ENCODE measurements at regions not wholly inside any gene's neighbourhood (a gene's known extent, or its start where the extent isn't known, plus 50 kb on each side); places are given as distances from the start of the nearest gene placed in this dataset.

DNA sequence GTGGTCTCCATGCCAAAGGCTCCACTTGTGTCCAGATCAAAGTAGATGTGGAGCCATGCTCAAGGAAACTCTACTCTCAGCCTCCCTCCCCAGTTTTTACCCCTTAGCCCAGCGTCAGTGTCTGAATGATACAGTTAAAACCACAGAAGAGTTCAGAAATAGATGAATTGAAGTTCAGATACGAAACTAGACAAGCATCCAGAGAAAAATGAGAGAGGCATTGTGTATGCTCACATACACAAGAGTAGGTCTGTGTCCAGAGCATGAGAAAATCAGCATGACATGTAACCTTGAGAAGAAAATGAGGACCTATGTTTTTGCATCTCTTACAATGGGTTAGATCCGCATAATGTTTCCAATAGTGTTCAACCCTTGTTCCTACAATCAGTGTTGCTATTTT, 612.8 kb upstream of the PKDCC start:
- 70 to 93% (median 85%) methylated on average over 3 of the region's 3 CpGs for WGBS, 3 donors
- no peak overlapping the region for H3K27ac ChIP-seq (ENCODE audit: low read depth, low read length)

DNA sequence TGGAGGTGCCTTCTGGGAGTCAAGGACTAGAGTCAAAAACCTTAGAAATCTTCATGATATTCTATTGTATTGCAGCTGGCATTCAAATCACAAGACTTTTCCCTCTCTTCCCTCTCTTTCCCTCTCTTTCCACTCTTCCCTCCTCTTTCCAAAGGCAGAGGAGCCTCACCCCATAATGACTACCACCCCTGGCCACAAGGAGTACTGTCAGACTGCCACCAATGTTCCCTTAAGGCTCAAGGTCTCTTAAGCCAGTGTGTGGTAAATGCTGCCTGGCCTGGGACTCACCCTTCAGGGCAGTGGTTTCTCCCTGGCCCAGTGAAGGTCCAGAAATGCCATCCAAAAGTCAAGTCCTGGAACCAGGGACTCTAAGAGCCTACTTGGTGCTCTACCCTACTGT, 605.9 kb upstream of the PKDCC start:
- no peak overlapping the region for H3K27ac ChIP-seq (ENCODE audit: low read depth, low read length)

DNA sequence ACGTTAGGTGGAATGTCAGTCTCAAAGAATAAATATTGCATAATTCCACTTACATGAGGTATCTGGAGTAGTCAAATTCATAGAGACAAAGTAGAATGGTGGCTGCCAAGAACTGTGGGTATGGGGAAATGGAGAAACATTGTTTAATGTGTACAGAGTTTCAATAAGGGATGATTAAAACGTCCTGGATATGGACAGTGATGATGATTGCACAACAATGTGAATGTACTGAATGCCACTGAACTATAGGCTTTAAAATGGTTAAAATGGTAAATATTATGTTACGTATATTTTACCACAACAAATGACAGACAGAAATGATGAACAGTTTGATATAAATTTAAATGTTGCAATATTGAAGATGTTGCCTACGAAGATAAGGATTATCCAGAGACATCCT, 602.0 kb upstream of the PKDCC start:
- no peak overlapping the region for H3K27ac ChIP-seq (ENCODE audit: low read depth, low read length)
- WGBS, 3 donors, result 55 to 85% (median 81%) methylated on average over 4 of the region's 4 CpGs

DNA sequence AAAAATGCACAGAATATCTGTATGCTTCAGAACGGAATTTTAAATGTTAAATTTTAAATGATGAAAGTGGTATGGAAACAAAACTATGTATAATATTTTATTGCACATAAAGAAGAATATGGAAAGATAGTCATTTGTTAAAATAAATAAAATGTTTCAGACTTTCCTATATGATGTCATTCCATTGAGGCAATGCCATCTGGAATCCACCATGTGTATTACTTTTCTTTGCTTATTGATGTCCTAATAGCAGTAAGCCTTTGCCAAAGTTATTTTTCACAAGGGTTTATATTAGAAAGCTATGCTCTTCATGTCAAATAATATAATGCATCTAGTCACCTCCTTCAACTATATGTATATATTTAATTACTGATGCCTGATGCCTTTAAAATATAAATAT, 601.6 kb upstream of the PKDCC start:
- 48 to 88% (median 77%) methylated on average over 1 of the region's 1 CpG for WGBS, 3 donors
- no peak overlapping the region for H3K27ac ChIP-seq (ENCODE audit: low read depth, low read length)

DNA sequence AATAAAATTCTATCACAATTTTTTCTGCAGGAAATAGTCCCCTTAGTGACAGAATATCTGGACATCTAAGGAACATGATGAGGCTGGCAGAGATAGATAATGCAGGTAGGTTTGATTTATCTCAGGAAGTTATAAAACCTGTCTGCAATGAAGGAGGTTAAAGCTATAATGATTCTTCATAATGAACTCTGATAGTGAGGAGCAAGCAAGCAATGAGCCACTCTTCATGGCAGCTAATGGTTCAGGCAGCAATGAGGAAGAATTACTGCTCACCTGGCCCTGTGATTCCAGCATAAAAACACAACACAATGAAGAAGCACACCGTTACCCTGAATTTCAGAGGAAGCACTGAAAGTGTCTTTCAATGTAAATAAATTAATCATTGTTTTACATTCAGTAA, 599.6 kb upstream of the PKDCC start:
- no peak overlapping the region for H3K27ac ChIP-seq (ENCODE audit: low read depth, low read length)
- WGBS, 3 donors, result 69 to 78% (median 77%) methylated on average over 1 of the region's 1 CpG

DNA sequence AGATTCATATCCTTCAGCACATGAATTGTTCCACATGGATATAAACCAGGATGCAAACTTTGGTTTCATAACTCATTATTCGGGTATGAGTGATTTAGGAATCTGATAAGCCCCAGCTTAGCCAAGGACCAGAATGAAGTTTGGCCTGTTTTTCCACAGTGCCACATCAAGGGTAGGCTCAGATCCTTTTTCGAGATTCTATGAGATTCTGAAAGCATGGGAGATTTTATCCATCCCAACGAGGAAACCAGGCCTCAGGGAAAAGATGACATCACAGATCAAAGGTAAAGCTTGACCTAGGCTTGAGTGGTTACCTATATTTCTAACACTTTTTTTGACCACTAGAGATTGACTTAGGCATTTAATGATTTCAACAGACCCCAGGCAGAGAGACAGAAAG, 590.8 kb upstream of the PKDCC start:
- 73 to 94% (median 89%) methylated on average over 3 of the region's 3 CpGs for WGBS, 3 donors
- H3K27ac ChIP-seq (ENCODE audit: low read depth, low read length), result no peak overlapping the region

DNA sequence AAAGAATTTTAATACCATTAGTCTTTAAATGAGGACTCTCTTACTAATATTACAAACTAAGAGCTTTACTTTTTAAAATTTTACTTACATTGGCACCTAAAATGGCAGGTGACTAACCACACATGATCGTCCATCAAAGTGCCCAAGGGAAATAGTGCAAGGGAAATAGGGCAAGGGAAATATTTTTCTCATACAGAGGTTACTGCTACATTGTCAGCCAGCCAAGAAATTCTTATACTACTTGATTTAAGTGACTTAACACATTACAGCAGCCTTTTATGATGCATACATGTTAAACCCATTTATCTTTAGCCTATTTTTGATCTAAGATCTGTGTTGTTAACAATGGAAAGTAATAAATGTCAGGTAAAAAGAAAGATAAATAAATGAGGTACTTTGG, 587.2 kb upstream of the PKDCC start:
- WGBS, 3 donors, result 25 to 36% (median 32%) methylated on average over 1 of the region's 1 CpG
- no peak overlapping the region for H3K27ac ChIP-seq (ENCODE audit: low read depth, low read length)

DNA sequence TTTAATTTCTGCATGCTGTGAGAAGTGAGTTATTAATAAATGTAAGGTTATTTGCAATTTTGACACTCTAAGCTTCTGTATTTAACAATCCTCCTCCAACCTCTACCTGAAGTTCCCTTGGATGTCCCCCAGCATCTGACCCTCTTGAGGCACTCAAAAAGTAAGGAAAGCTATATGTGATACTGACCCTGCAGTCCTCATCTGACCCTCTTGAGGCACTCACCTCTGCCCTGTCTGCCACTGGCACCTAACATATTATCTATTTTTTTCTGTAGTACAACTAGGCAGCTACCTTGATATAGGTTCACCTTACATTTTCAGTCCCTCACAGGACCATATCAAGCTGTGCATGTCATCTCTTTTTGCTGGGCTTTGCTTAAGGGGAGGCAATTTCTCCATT, 583.4 kb upstream of the PKDCC start:
- no peak overlapping the region for H3K27ac ChIP-seq (ENCODE audit: low read depth, low read length)

DNA sequence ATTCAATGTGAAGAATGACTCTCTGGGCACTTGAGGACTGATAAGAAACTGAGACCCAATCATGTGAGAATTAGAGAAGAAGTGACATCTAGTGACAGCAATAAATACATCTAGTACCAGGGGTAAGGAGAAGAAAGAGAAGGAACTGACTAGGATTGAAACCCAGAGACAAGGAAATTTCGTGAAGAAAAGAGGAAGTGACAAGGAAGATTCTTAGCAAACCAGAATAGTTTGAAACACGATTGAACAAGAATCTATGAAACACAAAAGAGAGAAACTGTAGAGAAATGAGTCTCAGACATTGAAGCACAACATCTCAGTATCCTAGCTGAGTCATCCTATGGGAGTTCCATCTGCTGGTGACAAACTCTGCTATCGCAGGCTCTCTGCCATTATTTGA, 571.9 kb upstream of the PKDCC start:
- WGBS, 3 donors, result 48 to 60% (median 56%) methylated on average over 3 of the region's 3 CpGs

DNA sequence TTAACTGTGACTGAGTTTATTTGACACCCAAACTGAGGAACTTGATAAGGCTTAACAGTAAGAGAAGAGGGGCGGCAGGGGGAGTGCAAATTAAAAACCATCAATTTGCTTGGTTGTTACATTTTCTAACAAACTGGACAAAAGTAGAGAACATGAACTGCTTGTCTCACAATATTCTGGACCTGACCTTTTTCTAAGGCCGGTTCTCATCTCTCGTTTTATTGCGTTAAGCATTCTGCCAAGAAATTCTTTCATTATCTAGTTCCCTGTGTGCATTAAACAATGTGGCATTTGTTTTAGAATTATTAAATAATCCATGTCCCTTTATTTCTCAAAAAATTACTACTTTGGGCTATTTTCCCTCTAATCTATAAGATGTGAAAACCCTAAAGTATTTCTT, 565.2 kb upstream of the PKDCC start:
- WGBS, 3 donors, result 45 to 69% (median 47%) methylated on average over 4 of the region's 4 CpGs

More for the DNA sequence above, 571.9 kb upstream of the PKDCC start:
- H3K27ac ChIP-seq (ENCODE audit: low read depth, low read length), result no peak overlapping the region

DNA sequence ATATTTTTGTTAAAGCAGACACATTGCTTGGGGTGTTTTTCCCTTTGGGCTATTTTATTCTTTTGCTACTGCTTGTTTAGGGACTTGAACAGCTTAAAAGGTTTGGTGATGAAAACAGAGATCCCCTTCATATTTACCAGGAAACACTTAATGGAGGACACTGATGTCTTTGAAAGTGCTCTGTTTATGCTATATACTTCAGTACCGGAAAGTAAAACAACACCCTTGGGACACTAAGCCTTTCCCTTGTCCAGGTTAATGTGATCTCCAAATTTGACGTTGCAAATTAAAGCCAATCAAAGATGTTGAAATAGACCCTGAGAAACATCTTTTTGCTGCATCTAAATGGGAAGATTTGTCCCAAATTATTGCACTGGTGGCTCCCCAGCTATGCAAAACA, 564.6 kb upstream of the PKDCC start:
- no peak overlapping the region for H3K27ac ChIP-seq (ENCODE audit: low read depth, low read length)
- WGBS, 3 donors, result 40 to 62% (median 59%) methylated on average over 2 of the region's 2 CpGs

More for the DNA sequence above, 565.2 kb upstream of the PKDCC start:
- H3K27ac ChIP-seq (ENCODE audit: low read depth, low read length), result no peak overlapping the region

DNA sequence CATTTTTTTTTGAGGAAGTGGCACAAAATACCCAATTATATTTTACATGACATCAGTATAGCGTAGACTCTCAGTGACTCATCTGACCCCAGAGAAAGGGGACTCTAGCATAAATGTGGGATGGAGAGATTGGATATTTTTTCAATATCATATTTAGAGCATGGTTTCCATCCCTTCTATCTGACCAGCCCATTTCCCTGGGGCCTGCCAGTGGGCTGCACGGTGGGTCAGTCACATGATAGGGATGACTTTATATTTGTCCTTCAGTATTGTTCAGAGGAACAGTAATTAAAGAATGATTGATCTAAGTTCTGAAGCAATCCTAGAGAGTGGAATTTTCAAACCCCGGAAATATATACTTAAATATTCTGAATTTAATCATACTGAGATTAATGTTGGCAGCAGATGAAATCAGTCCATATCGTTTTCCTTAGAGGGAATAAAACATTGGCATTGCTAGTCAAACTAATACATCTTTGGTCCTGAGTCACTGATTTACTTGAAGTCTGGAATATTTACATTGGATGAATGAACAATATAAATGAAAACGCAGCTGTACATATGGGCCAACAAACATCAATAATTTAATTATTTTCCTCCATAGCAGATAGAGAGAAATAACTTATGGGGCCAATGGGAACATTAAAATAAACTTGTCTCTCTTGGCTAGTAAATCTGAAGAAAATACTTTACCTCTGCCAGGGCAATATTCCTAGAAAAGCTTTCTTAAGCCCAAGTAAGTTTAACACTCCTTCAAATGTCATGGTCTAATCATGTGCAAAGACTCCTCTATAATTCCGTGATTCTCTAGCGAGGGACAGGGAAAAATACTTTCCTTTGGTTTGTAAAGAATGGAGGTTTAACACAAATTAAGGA, 563.6 kb upstream of the PKDCC start:
- H3K27ac ChIP-seq (ENCODE audit: low read depth, low read length), result no peak overlapping the region
- WGBS, 3 donors, result 59 to 77% (median 62%) methylated on average over 7 of the region's 7 CpGs

DNA sequence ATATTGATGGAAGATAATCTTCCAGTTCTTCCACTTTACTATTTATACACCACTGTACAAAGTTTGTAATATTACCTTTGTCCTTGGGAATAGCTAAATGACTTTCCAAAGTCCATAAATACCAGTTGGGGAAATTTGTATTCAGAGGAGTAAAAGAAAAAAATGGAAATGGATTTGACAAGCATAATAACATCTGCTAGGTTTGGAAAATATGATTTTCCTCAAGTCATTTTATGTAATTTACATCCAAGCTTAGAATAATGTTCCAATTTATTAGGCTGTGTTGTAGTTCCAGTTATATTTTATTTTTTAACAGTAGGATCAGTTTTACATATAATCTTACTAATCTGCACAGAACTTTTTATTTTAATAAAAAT, 563.0 kb upstream of the PKDCC start:
- no peak overlapping the region for H3K27ac ChIP-seq (ENCODE audit: low read depth, low read length)

DNA sequence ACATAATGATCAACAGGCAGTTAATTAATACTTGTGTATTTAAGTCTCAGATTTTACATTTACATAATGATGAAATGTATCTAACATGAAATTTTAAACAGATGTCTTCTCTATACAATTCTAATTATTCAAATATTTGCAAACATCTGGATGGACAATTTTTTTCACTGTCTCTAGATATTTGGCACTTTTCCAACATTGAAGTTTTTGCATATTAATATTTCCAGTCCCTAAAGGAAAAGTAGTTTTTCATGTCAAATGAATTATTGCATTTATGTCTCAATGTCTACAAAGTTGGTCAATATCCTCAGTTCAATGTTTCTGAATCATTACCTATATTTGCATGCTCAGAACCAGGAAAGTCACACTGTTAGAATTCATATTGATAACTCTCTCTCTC, 560.9 kb upstream of the PKDCC start:
- no peak overlapping the region for H3K27ac ChIP-seq (ENCODE audit: low read depth, low read length)

DNA sequence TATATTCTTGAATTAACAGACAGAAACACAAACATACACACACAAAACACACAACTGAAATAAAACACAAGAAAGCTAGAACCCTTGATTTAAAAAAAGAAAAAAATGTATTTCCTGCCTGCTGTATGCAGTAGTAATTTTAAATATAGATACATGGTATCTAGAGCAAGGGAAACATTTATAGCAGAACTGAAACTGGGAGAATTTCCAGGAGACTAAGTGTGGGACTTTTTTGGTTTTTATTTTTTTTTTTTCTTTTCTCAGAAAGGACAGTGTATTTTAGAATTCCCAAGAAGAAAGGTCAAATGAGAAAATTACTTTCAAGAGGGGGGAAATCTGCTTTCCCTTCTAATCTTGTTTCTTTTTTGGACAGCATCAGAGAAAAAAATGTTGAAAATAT, 558.9 kb upstream of the PKDCC start:
- H3K27ac ChIP-seq (ENCODE audit: low read depth, low read length), result no peak overlapping the region

DNA sequence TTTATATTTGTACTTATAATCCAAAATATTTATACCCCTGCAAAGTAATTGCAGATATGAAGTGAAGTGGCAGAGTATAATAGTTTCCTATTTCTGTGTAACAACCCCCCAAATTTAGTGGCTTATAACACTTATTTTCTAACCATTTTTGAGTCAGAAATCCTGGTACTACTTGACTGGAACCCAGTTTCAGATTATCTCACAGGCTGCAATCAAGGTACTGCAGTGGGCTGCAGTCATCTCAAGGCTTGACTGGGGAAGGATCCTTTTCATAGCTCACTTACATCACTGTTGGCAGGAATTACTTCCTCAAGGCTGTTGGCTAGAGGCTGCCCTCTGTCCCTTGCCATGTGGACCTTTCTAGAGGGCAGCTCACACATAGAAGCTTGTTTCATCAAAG, 558.2 kb upstream of the PKDCC start:
- no peak overlapping the region for H3K27ac ChIP-seq (ENCODE audit: low read depth, low read length)

DNA sequence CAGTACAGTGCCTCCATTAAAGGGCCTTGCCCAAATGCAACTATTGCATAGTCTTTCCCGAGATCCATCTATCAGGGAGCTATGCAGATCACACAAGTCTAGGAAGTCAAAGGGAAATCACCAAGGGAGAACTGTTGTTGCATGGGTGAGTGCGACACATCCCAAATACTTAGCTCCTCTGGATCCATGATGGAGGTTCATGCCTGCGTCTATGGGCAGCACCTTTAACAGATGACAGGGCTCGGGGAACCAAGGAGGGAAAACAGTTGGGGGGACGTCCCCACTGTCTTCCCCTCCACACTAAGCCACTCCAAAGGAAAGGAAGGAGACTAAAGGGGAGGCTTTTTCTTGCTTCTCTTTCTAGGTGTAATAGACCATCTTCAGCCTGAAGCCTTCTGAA, 552.8 kb upstream of the PKDCC start:
- H3K27ac ChIP-seq (ENCODE audit: low read depth, low read length), result no peak overlapping the region
- 67 to 88% (median 78%) methylated on average over 5 of the region's 5 CpGs for WGBS, 3 donors

DNA sequence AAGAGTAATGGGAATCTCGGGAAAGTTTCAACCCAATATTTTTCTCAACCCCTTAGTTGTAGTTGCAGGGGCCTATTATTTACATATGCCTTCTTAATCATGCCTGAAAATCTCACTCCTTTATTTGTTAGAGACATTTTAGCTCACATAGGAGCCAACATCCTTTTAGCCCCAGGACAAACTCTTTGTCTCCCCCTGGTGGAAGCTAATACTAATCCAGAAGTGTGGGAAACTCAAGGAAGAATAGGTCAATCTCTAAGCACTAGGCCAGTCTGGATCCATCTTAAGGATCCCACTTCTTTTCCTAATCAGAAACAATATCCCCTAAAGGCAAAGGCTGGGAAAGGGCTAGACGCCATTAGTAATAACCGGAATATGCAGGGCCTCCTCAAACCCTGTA, 550.9 kb upstream of the PKDCC start:
- no peak overlapping the region for H3K27ac ChIP-seq (ENCODE audit: low read depth, low read length)
- WGBS, 3 donors, result 87 to 97% (median 92%) methylated on average over 3 of the region's 3 CpGs

DNA sequence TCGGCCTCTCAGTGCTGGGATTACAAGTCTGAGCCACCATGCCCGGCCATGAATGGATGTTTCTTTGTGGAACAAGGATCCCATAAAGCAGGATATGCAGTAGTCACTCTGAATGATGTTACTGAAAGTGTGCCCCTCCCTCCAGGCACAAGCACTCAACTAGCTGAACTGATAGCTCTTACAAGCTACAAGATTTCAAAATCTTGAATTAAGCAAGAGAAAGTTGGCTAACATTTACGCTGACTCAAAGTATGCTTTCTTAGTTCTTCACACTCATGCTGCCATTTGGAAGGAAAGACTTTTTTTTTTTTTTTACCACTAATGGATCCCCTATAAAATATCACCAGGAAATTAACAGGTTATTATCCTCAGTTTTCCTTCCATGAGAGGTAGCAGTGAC, 549.0 kb upstream of the PKDCC start:
- no peak overlapping the region for H3K27ac ChIP-seq (ENCODE audit: low read depth, low read length)
- 73 to 81% (median 75%) methylated on average over 3 of the region's 3 CpGs for WGBS, 3 donors

DNA sequence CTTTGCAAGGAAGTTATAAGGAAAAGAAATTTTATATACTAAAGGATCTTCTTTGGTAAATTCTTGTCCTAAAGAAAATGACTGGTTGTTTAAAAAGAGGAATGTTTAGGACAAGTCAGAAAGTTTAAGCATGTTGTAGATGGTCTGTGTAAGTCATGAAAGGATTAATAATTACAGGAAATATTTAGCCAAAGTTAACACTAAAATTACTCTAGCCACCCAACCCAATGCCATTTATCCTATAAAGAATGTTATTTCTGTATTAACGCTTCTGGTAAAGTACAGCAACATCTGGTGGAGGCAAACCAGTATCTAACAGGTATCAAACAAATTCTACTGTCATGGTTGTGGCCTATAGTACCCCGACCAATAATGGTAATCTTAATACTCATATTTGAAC, 546.9 kb upstream of the PKDCC start:
- no peak overlapping the region for H3K27ac ChIP-seq (ENCODE audit: low read depth, low read length)
- 70 to 92% (median 87%) methylated on average over 2 of the region's 2 CpGs for WGBS, 3 donors

DNA sequence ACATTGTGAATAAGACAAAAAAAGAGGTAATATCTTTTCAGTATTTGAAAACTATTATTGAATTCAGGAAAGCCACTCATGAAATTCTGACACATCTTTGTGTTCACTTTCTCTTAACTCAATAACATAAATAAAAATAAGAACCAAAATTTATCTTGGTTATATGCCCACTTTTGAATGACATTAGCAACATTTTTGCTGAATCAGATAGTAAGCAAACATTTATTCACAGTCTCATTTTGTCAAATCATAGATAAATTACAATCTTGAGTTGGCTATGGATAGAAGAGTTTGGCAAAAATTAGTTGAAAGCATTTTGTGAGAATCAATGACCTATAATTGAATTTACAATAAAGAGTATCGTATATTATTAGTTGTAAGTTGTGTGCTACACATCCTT, 545.1 kb upstream of the PKDCC start:
- no peak overlapping the region for H3K27ac ChIP-seq (ENCODE audit: low read depth, low read length)
- WGBS, 3 donors, result 68 to 97% (median 85%) methylated on average over 1 of the region's 1 CpG

Data from adipose tissue (tissue), 3 donors.